ENCODE measurements at regions not wholly inside any gene's neighbourhood (a gene's known extent, or its start where the extent isn't known, plus 50 kb on each side); places are given as distances from the start of the nearest gene placed in this dataset.

- TF ChIP-seq, protein P1, sequence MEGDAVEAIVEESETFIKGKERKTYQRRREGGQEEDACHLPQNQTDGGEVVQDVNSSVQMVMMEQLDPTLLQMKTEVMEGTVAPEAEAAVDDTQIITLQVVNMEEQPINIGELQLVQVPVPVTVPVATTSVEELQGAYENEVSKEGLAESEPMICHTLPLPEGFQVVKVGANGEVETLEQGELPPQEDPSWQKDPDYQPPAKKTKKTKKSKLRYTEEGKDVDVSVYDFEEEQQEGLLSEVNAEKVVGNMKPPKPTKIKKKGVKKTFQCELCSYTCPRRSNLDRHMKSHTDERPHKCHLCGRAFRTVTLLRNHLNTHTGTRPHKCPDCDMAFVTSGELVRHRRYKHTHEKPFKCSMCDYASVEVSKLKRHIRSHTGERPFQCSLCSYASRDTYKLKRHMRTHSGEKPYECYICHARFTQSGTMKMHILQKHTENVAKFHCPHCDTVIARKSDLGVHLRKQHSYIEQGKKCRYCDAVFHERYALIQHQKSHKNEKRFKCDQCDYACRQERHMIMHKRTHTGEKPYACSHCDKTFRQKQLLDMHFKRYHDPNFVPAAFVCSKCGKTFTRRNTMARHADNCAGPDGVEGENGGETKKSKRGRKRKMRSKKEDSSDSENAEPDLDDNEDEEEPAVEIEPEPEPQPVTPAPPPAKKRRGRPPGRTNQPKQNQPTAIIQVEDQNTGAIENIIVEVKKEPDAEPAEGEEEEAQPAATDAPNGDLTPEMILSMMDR (IDR thresholded peaks at IDR 0.05; ENCODE audit: low read depth, low read length): no peak
- TF ChIP-seq EZH2phosphoT487 (IDR thresholded peaks at IDR 0.05; ENCODE audit: low read depth): no peak
These were observed 87.5 kb upstream of the INTU start for GRCh38 chr4:127545271-127545670.
